ENCODE measurements at regions not wholly inside any gene's neighbourhood (a gene's known extent, or its start where the extent isn't known, plus 50 kb on each side); places are given as distances from the start of the nearest gene placed in this dataset.

DNA sequence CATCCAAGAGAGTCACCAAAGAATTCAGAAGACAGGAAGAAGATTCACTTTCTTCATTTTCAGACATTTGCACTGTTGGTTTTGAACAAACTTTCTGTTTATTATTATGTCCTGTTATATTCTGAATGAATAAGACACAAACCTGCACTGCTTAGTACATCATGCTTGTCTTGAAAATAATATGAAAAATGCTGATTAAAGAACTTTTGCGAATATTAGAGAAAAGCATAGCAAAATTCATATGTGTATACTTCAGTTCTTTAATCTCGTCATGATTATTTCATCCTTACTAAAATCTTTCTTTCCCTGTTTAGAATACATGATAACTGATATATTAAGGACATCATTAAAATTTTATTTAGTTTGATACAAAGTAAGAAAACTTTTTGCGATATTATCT lies 504.1 kb downstream of the POM121L12 start:
- Histone ChIP-seq H3K4me1 (no peaks in the 10 kb centered on the region), H3K27me3 (no peaks in the 10 kb centered on the region), H3K9me3 (peaks cover 0 to 6% (median 0%) of the 10 kb centered on the region in 4 donors), H3K36me3 (no peaks in the 10 kb centered on the region), H3K27ac (no peak overlapping the region), H3K4me3 (no peak overlapping the region)
- no peak for DNase-seq
- TF ChIP-seq POLR2AphosphoS5 (IDR thresholded peaks at IDR 0.05) (no peak), EP300 (IDR thresholded peaks at IDR 0.05) (no peak), POLR2A (IDR thresholded peaks at IDR 0.05) (no peak)
- TF ChIP-seq, protein P1, sequence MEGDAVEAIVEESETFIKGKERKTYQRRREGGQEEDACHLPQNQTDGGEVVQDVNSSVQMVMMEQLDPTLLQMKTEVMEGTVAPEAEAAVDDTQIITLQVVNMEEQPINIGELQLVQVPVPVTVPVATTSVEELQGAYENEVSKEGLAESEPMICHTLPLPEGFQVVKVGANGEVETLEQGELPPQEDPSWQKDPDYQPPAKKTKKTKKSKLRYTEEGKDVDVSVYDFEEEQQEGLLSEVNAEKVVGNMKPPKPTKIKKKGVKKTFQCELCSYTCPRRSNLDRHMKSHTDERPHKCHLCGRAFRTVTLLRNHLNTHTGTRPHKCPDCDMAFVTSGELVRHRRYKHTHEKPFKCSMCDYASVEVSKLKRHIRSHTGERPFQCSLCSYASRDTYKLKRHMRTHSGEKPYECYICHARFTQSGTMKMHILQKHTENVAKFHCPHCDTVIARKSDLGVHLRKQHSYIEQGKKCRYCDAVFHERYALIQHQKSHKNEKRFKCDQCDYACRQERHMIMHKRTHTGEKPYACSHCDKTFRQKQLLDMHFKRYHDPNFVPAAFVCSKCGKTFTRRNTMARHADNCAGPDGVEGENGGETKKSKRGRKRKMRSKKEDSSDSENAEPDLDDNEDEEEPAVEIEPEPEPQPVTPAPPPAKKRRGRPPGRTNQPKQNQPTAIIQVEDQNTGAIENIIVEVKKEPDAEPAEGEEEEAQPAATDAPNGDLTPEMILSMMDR (IDR thresholded peaks at IDR 0.05), result no peak
- intact Hi-C loops (cut with DNase I; ENCODE audit: low total_unique reads), result no loop called here
- WGBS, 5 donors, result 92 to 96% (median 93%) methylated on average over 3 of the region's 3 CpGs

DNA sequence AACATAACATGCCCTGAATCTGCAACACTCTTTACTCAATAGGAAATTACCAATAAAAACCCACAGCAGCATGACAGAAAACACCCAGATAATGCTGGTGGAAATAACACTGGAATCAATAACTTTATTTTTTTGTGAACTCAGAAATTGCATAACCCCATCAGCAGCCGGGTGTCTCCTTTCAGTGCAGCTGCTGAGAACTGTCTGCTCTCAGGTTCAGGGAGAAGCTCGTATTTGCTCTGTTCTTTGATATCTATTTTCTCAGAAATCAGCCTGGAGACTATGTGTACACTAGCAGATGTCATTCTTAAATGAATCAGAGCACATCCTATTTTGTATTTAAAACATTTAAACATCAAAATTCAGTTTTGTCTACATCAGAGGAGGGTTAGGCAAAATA lies 506.0 kb downstream of the POM121L12 start:
- H3K36me3 ChIP-seq, result no peaks in the 10 kb centered on the region
- no peak overlapping the region for H3K27ac ChIP-seq
- H3K9me3 ChIP-seq, result peaks cover 0 to 6% (median 0%) of the 10 kb centered on the region in 4 donors
- no peaks in the 10 kb centered on the region for H3K4me1 ChIP-seq
- H3K4me3 ChIP-seq, result no peak overlapping the region
- WGBS, 5 donors, result 15 to 42% (median 25%) methylated on average over 2 of the region's 2 CpGs
- no peak for DNase-seq
- TF ChIP-seq POLR2A (IDR thresholded peaks at IDR 0.05) (no peak), POLR2AphosphoS5 (IDR thresholded peaks at IDR 0.05) (no peak), EP300 (IDR thresholded peaks at IDR 0.05) (no peak)
- TF ChIP-seq, protein P1 (IDR thresholded peaks at IDR 0.05), result no peak
- intact Hi-C loops (cut with DNase I; ENCODE audit: low total_unique reads), result no loop called here
- H3K27me3 ChIP-seq, result no peaks in the 10 kb centered on the region

GRCh38 chr7:53542157-53542556 lies 506.7 kb downstream of the POM121L12 start:
- intact Hi-C loops (cut with DNase I; ENCODE audit: low total_unique reads), result no loop called here
- no peak for DNase-seq
- no peak overlapping the region for H3K27ac ChIP-seq
- no peaks in the 10 kb centered on the region for H3K4me1 ChIP-seq
- TF ChIP-seq POLR2AphosphoS5 (IDR thresholded peaks at IDR 0.05), result no peak
- no peak for TF ChIP-seq POLR2A (IDR thresholded peaks at IDR 0.05)
- TF ChIP-seq, protein P1 (IDR thresholded peaks at IDR 0.05), result no peak
- no peak for TF ChIP-seq EP300 (IDR thresholded peaks at IDR 0.05)
- H3K4me3 ChIP-seq, result no peak overlapping the region
- no peaks in the 10 kb centered on the region for H3K27me3 ChIP-seq
- 67 to 76% (median 70%) methylated on average over 5 of the region's 5 CpGs for WGBS, 5 donors
- H3K9me3 ChIP-seq, result peaks cover 0 to 6% (median 0%) of the 10 kb centered on the region in 4 donors
- no peaks in the 10 kb centered on the region for H3K36me3 ChIP-seq

Small RNA genes in the stretch of these regions (small RNA-seq; reads per million reads assigned to genes)
- 0 reads per million in 4 donors for gene RN7SKP218
- gene RNU1-14P, result 0 reads per million in 4 donors

Measured in stomach (tissue), 8 donors.